Progenitor cell of endocrine pancreas (in vitro differentiated cells): ENCODE measurements at regions not wholly inside any gene's neighbourhood (a gene's known extent, or its start where the extent isn't known, plus 50 kb on each side); places are given as distances from the start of the nearest gene placed in this dataset.

Experiments
- DNase-seq: peaks from one replicate; pipeline ENCODE4 v3.0.0; 2021; ENCODE audit warnings: low spot score; ENCODE audit not compliant: unreplicated experiment
- H3K27ac Mint-ChIP-seq: 2 replicates; pipeline ENCODE4 v1.8.0; 2021; ENCODE audit warnings: mild to moderate bottlenecking, moderate library complexity, mixed read lengths
- H3K27me3 Mint-ChIP-seq: 2 replicates; pipeline ENCODE4 v1.8.0; 2021; ENCODE audit warnings: mixed read lengths
- H3K36me3 Mint-ChIP-seq: 2 replicates; pipeline ENCODE4 v1.8.0; 2022; ENCODE audit warnings: mixed read lengths; ENCODE audit not compliant: insufficient read depth
- H3K4me1 Mint-ChIP-seq: 2 replicates; pipeline ENCODE4 v1.8.0; 2021; ENCODE audit warnings: low read depth, mixed read lengths
- H3K4me3 Mint-ChIP-seq: 2 replicates; pipeline ENCODE4 v1.8.0; 2021; ENCODE audit warnings: low read depth, mild to moderate bottlenecking, moderate library complexity, mixed read lengths
- H3K9me3 Mint-ChIP-seq: 2 replicates; pipeline ENCODE4 v1.8.0; 2021; ENCODE audit warnings: low read depth, mixed read lengths
- CTCF ChIP-seq: fragments of 200-600 bp; sonication (generic); IDR thresholded peaks from one replicate; pipeline ENCODE4 v1.5.0; 2021; ENCODE audit warnings: antibody characterized with exemption, mild to moderate bottlenecking; ENCODE audit not compliant: unreplicated experiment

GRCh38 chr2:59354498-59354897 is 1113.4 kb upstream of the FANCL start:
- Mint-ChIP-seq H3K4me1 (peaks cover 1% of the 10 kb centered on the region), H3K4me3 (no peak overlapping the region), H3K27me3 (no peaks in the 10 kb centered on the region), H3K27ac (no peak overlapping the region), H3K36me3 (no peaks in the 10 kb centered on the region), H3K9me3 (peaks cover 7% of the 10 kb centered on the region)
- no peak for DNase-seq
- no peak for TF ChIP-seq CTCF

- Mint-ChIP-seq H3K27ac (no peak overlapping the region), H3K36me3 (no peaks in the 10 kb centered on the region), H3K4me1 (peaks cover 1% of the 10 kb centered on the region), H3K9me3 (peaks cover 7% of the 10 kb centered on the region), H3K27me3 (no peaks in the 10 kb centered on the region), H3K4me3 (no peak overlapping the region)
- DNase-seq = no peak
- no peak for TF ChIP-seq CTCF
Measured at GRCh38 chr2:59353306-59353921, 1112.3 kb upstream of the FANCL start.

GRCh38 chr2:59342166-59342565 is 1101.0 kb upstream of the FANCL start:
- Mint-ChIP-seq H3K27ac (no peak overlapping the region), H3K4me3 (no peak overlapping the region), H3K36me3 (no peaks in the 10 kb centered on the region), H3K4me1 (no peaks in the 10 kb centered on the region), H3K9me3 (no peaks in the 10 kb centered on the region), H3K27me3 (peaks cover 3% of the 10 kb centered on the region)
- no peak for TF ChIP-seq CTCF
- no peak for DNase-seq

GRCh38 chr2:59339837-59340207 is 1098.7 kb upstream of the FANCL start:
- Mint-ChIP-seq H3K9me3 (no peaks in the 10 kb centered on the region), H3K4me3 (no peak overlapping the region), H3K4me1 (no peaks in the 10 kb centered on the region), H3K27ac (no peak overlapping the region), H3K27me3 (peaks cover 3% of the 10 kb centered on the region), H3K36me3 (no peaks in the 10 kb centered on the region)
- TF ChIP-seq CTCF = no peak
- no peak for DNase-seq

- no peak for DNase-seq
- no peak overlapping the region for H3K4me3 Mint-ChIP-seq
- no peaks in the 10 kb centered on the region for H3K36me3 Mint-ChIP-seq
- H3K27ac Mint-ChIP-seq = no peak overlapping the region
- peaks cover 3% of the 10 kb centered on the region for H3K27me3 Mint-ChIP-seq
- no peaks in the 10 kb centered on the region for H3K9me3 Mint-ChIP-seq
- no peaks in the 10 kb centered on the region for H3K4me1 Mint-ChIP-seq
- no peak for TF ChIP-seq CTCF
Measured at GRCh38 chr2:59339121-59339836, 1098.2 kb upstream of the FANCL start.
